ENCODE measurements at regions not wholly inside any gene's neighbourhood (a gene's known extent, or its start where the extent isn't known, plus 50 kb on each side); places are given as distances from the start of the nearest gene placed in this dataset.

- no peak overlapping the region for H2AFZ ChIP-seq (replicated peaks)
- Mint-ChIP-seq H3K36me3 (no peaks in the 10 kb centered on the region), H3K27me3 (ENCODE audit: insufficient read depth, low read depth) (peaks cover 5% of the 10 kb centered on the region), H3K4me1 (peaks cover 29% of the 10 kb centered on the region), H3K27ac (no peak overlapping the region), H3K9me3 (no peaks in the 10 kb centered on the region), H3K4me3 (no peak overlapping the region)
- DNase-seq (ENCODE audit: low spot score): no peak
- H3K27ac ChIP-seq: no peak overlapping the region
- H3K9me3 ChIP-seq (ENCODE audit: low read depth): no peaks in the 10 kb centered on the region
- H4K20me1 ChIP-seq (ENCODE audit: low read depth): no peaks in the 10 kb centered on the region
- TF ChIP-seq CTCF (IDR thresholded peaks at IDR 0.05): no peak
- TF ChIP-seq EZH2phosphoT487 (IDR thresholded peaks at IDR 0.05): no peak
- TF ChIP-seq EZH2 (IDR thresholded peaks at IDR 0.05): no peak
- H3K27me3 ChIP-seq: no peaks in the 10 kb centered on the region
- no peak overlapping the region for H3K9ac ChIP-seq
- H3K4me2 ChIP-seq: peak overlapping the region; percentile 21
- H3F3A ChIP-seq (ENCODE audit: low read depth): peaks cover 11% of the 10 kb centered on the region
- no peaks in the 10 kb centered on the region for H3K36me3 ChIP-seq
- no peaks in the 10 kb centered on the region for H3K79me2 ChIP-seq (ENCODE audit: low read depth)
- H3K4me1 ChIP-seq: no peaks in the 10 kb centered on the region
- no peak overlapping the region for H3K4me3 ChIP-seq
Measured at GRCh38 chr10:25114036-25114411, 60.8 kb upstream of the GPR158 start.

- no peak overlapping the region for H3K27ac ChIP-seq
- H3K4me2 ChIP-seq: no peak overlapping the region
- Mint-ChIP-seq H3K4me1 (peaks cover 29% of the 10 kb centered on the region), H3K36me3 (no peaks in the 10 kb centered on the region), H3K4me3 (no peak overlapping the region), H3K27ac (peak overlapping the region; percentile 5), H3K9me3 (peaks cover 10% of the 10 kb centered on the region), H3K27me3 (ENCODE audit: insufficient read depth, low read depth) (no peaks in the 10 kb centered on the region)
- H3K9ac ChIP-seq: no peak overlapping the region
- TF ChIP-seq EZH2phosphoT487 (IDR thresholded peaks at IDR 0.05) (no peak), EZH2 (IDR thresholded peaks at IDR 0.05) (no peak), CTCF (IDR thresholded peaks at IDR 0.05) (no peak)
- peaks cover 6% of the 10 kb centered on the region for H3K9me3 ChIP-seq (ENCODE audit: low read depth)
- no peaks in the 10 kb centered on the region for H3K79me2 ChIP-seq (ENCODE audit: low read depth)
- H3K4me3 ChIP-seq: no peak overlapping the region
- no peak overlapping the region for H2AFZ ChIP-seq (replicated peaks)
- no peaks in the 10 kb centered on the region for H3K27me3 ChIP-seq
- DNase-seq (ENCODE audit: low spot score): no peak
- no peaks in the 10 kb centered on the region for H3K36me3 ChIP-seq
- no peaks in the 10 kb centered on the region for H3K4me1 ChIP-seq
- H3F3A ChIP-seq (ENCODE audit: low read depth): peaks cover 11% of the 10 kb centered on the region
- H4K20me1 ChIP-seq (ENCODE audit: low read depth): no peaks in the 10 kb centered on the region
Measured at GRCh38 chr10:25117757-25118156, 57.0 kb upstream of the GPR158 start.

GRCh38 chr10:25120188-25120587 is 54.6 kb upstream of the GPR158 start:
- H4K20me1 ChIP-seq (ENCODE audit: low read depth): no peaks in the 10 kb centered on the region
- no peak overlapping the region for H2AFZ ChIP-seq (replicated peaks)
- H3K79me2 ChIP-seq (ENCODE audit: low read depth): no peaks in the 10 kb centered on the region
- H3K9me3 ChIP-seq (ENCODE audit: low read depth): peaks cover 6% of the 10 kb centered on the region
- Mint-ChIP-seq H3K36me3 (no peaks in the 10 kb centered on the region), H3K4me3 (no peak overlapping the region), H3K9me3 (peaks cover 19% of the 10 kb centered on the region), H3K4me1 (peaks cover 18% of the 10 kb centered on the region), H3K27ac (no peak overlapping the region), H3K27me3 (ENCODE audit: insufficient read depth, low read depth) (no peaks in the 10 kb centered on the region)
- no peak for DNase-seq (ENCODE audit: low spot score)
- H3K9ac ChIP-seq: no peak overlapping the region
- H3K27ac ChIP-seq: no peak overlapping the region
- no peaks in the 10 kb centered on the region for H3F3A ChIP-seq (ENCODE audit: low read depth)
- peaks cover 5% of the 10 kb centered on the region for H3K4me1 ChIP-seq
- TF ChIP-seq CTCF (IDR thresholded peaks at IDR 0.05) (no peak), EZH2phosphoT487 (IDR thresholded peaks at IDR 0.05) (no peak), EZH2 (IDR thresholded peaks at IDR 0.05) (no peak)
- no peaks in the 10 kb centered on the region for H3K36me3 ChIP-seq
- no peaks in the 10 kb centered on the region for H3K27me3 ChIP-seq
- no peak overlapping the region for H3K4me2 ChIP-seq
- no peak overlapping the region for H3K4me3 ChIP-seq
